Keratinocyte (primary cell): ENCODE measurements at regions not wholly inside any gene's neighbourhood (a gene's known extent, or its start where the extent isn't known, plus 50 kb on each side); places are given as distances from the start of the nearest gene placed in this dataset.
A peak's percentile ranks its signal among the peaks of the same experiment; 100 is the strongest.

Experiments used
- DNase-seq: peaks from one replicate; pipeline ENCODE4 v3.0.0-alpha.2; 2011; ENCODE audit warnings: low read depth, missing footprints, low spot score
- FAIRE-seq: peaks from 2 replicates; lab custom pipeline; 2011; peaks lifted over from hg19 to GRCh38; lab: Jason Lieb, UNC
- H2AFZ ChIP-seq: 2 replicates; pipeline ENCODE4 v1.6.0; 2012; ENCODE audit warnings: low read length, control low read depth, inconsistent platforms; ENCODE audit not compliant: control insufficient read depth
- H3K27ac ChIP-seq: 2 replicates; pipeline ENCODE4 v1.5.1; 2011; ENCODE audit warnings: low read length; ENCODE audit not compliant: control insufficient read depth, insufficient read depth
- H3K27me3 ChIP-seq: 3 replicates; pipeline ENCODE4 v1.6.0; 2011; ENCODE audit warnings: low read length; ENCODE audit not compliant: control insufficient read depth, insufficient read depth; ENCODE audit errors: extremely low read depth
- H3K36me3 ChIP-seq, 2 experiments: 2 replicates in 1 of 2; 3 replicates in 1 of 2; pipeline ENCODE4 v1.5.1; 2011; ENCODE audit warnings: low read length in 2 of 2, mild to moderate bottlenecking in 1 of 2; ENCODE audit not compliant: control insufficient read depth in 2 of 2, insufficient read depth in 2 of 2; ENCODE audit errors: extremely low read depth in 1 of 2
- H3K4me1 ChIP-seq: 3 replicates; pipeline ENCODE4 v1.5.1; 2011; ENCODE audit warnings: low read length; ENCODE audit not compliant: control insufficient read depth, insufficient read depth; ENCODE audit errors: extremely low read depth
- H3K4me2 ChIP-seq: 3 replicates; pipeline ENCODE4 v1.6.0; 2011; ENCODE audit warnings: low read depth, low read length; ENCODE audit not compliant: control insufficient read depth, insufficient read depth; ENCODE audit errors: extremely low read depth
- H3K4me3 ChIP-seq, 3 experiments: fragments of 200-600 bp in 1 of 3; sonication (generic) in 1 of 3; 2 replicates in 2 of 3; 3 replicates in 1 of 3; pipeline ENCODE4 v1.5.1; 2011 to 2016; ENCODE audit warnings: low read length in 3 of 3, mild to moderate bottlenecking in 3 of 3, control low read depth in 2 of 3, inconsistent platforms in 1 of 3, low read depth in 1 of 3, mixed read lengths in 1 of 3, mixed run types in 1 of 3, moderate library complexity in 1 of 3; ENCODE audit not compliant: control insufficient read depth in 2 of 3, insufficient read depth in 2 of 3; ENCODE audit errors: extremely low read depth in 1 of 3
- H3K79me2 ChIP-seq: 2 replicates; pipeline ENCODE4 v1.6.0; 2012; ENCODE audit warnings: low read length; ENCODE audit not compliant: control insufficient read depth, insufficient read depth
- H3K9ac ChIP-seq: 3 replicates; pipeline ENCODE4 v1.6.0; 2011; ENCODE audit warnings: low read length; ENCODE audit not compliant: control insufficient read depth, insufficient read depth; ENCODE audit errors: extremely low read depth
- H3K9me1 ChIP-seq: 3 replicates; pipeline ENCODE4 v1.6.0; 2011; ENCODE audit warnings: low read length; ENCODE audit not compliant: control insufficient read depth, insufficient read depth; ENCODE audit errors: extremely low read depth
- H3K9me3 ChIP-seq: 2 replicates; pipeline ENCODE4 v1.5.1; 2012; ENCODE audit warnings: low read depth, low read length; ENCODE audit not compliant: control insufficient read depth
- H4K20me1 ChIP-seq: 3 replicates; pipeline ENCODE4 v1.6.0; 2011; ENCODE audit warnings: low read length; ENCODE audit not compliant: control insufficient read depth, insufficient read depth; ENCODE audit errors: extremely low read depth
- CTCF ChIP-seq, 3 experiments: IDR thresholded peaks in 1 of 3; conservative IDR thresholded peaks in 1 of 3; optimal IDR thresholded peaks in 1 of 3; 2 replicates in 2 of 3; 3 replicates in 1 of 3; pipeline versions ENCODE3 to v1.5.1; 2011; ENCODE audit warnings: low read length in 3 of 3, mild to moderate bottlenecking in 3 of 3, moderate library complexity in 2 of 3, control low read depth in 1 of 3, inconsistent platforms in 1 of 3; ENCODE audit not compliant: insufficient read depth in 2 of 3; ENCODE audit errors: extremely low read depth in 1 of 3
- EZH2 ChIP-seq: IDR thresholded peaks from one replicate; pipeline ENCODE4 v1.6.1; 2012; ENCODE audit warnings: inconsistent platforms, mild to moderate bottlenecking, low read length, moderate library complexity
- dilution Hi-C: fragments of 300-500 bp; cut with MboI; formaldehyde crosslinking; loops from one replicate; pipeline ENCODE4 v1.7.0; 2020; ENCODE audit warnings: low sequenced_read_pairs; ENCODE audit not compliant: extremely low pct_ligation_motif_present

GRCh38 chr10:28095791-28096378 is 97.0 kb upstream of the ODAD2 start:
- Histone ChIP-seq H3K27ac (no peak overlapping the region), H3K4me1 (no peaks in the 10 kb centered on the region), H4K20me1 (no peaks in the 10 kb centered on the region), H3K9me3 (no peaks in the 10 kb centered on the region), H3K9me1 (no peaks in the 10 kb centered on the region), H2AFZ (no peak overlapping the region), H3K79me2 (no peaks in the 10 kb centered on the region), H3K4me3 (no peak overlapping the region), H3K9ac (no peak overlapping the region), H3K27me3 (no peaks in the 10 kb centered on the region), H3K36me3 (peaks cover 0 to 1% of the 10 kb centered on the region in 2 experiments), H3K4me2 (no peak overlapping the region)
- no peak for TF ChIP-seq EZH2
- TF ChIP-seq CTCF (optimal IDR thresholded peaks at IDR 0.05 in 1 of 3, IDR thresholded peaks at IDR 0.05 in 1 of 3, conservative IDR thresholded peaks at IDR 0.05 in 1 of 3; ENCODE audit: extremely low read depth in 1 of 3, insufficient read depth in 2 of 3, low read length in 3 of 3) = no peak
- dilution Hi-C loops = no loop called here
- FAIRE-seq = peak; percentile 32
- no peak for DNase-seq

DNA sequence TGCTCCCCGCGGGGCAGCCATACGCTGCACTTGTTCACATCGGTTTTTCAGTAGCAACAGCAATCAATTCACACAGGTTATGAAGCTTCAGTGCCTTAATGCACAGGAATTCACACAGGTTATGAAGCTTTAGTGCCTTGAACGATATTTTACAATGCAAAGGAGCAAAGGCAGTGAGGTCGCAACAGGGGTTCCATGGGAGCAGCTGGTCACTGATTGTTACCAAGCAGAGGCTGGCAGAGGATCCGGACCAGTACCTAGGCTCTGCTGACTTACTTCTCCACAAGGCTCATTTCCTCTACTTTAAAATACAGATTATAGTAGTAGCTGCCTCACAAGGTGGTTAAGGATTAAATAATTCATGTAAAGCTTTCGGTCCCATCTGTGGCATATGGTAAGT is 95.2 kb upstream of the ODAD2 start:
- Histone ChIP-seq H3K4me3 (no peak overlapping the region), H4K20me1 (no peaks in the 10 kb centered on the region), H3K27ac (no peak overlapping the region), H3K27me3 (no peaks in the 10 kb centered on the region), H3K36me3 (peaks cover 0 to 1% of the 10 kb centered on the region in 2 experiments), H3K4me2 (no peak overlapping the region), H3K9ac (no peak overlapping the region), H2AFZ (no peak overlapping the region), H3K79me2 (no peaks in the 10 kb centered on the region), H3K9me3 (peaks cover 2% of the 10 kb centered on the region), H3K4me1 (no peaks in the 10 kb centered on the region), H3K9me1 (no peaks in the 10 kb centered on the region)
- DNase-seq (no peak), FAIRE-seq (no peak)
- dilution Hi-C loops = no loop called here
- no peak for TF ChIP-seq CTCF (optimal IDR thresholded peaks at IDR 0.05 in 1 of 3, IDR thresholded peaks at IDR 0.05 in 1 of 3, conservative IDR thresholded peaks at IDR 0.05 in 1 of 3; ENCODE audit: extremely low read depth in 1 of 3, insufficient read depth in 2 of 3, low read length in 3 of 3)
- TF ChIP-seq EZH2 = no peak
